HEK293T (cell line): ENCODE measurements at regions not wholly inside any gene's neighbourhood (a gene's known extent, or its start where the extent isn't known, plus 50 kb on each side); places are given as distances from the start of the nearest gene placed in this dataset.

Source experiments
- CTCF ChIA-PET: fragments of 350-600 bp; formaldehyde crosslinking; extraction: SDS; loops from one replicate; lab custom pipeline; 2021; ENCODE audit warnings: antibody characterized with exemption, inconsistent platforms; lab: Yijun Ruan, JAX
- POLR2A ChIA-PET: fragments of 350-600 bp; formaldehyde crosslinking; extraction: SDS; loops from one replicate; lab custom pipeline; 2020; ENCODE audit warnings: antibody characterized with exemption, inconsistent platforms; lab: Yijun Ruan, JAX
- DNase-seq: peaks from one replicate; pipeline ENCODE4 v3.0.0; 2012; ENCODE audit warnings: mixed read lengths; ENCODE audit errors: extremely low spot score
- ARNT ChIP-seq: fragments of 450-650 bp; IDR thresholded peaks from 2 replicates; pipeline ENCODE4 v1.6.1; 2017; ENCODE audit warnings: mild to moderate bottlenecking
- BHLHE40 ChIP-seq: fragments of 450-650 bp; IDR thresholded peaks from 2 replicates; pipeline ENCODE4 v1.6.1; 2016; ENCODE audit warnings: mild to moderate bottlenecking, moderate library complexity, borderline replicate concordance
- CTBP1 ChIP-seq: fragments of 450-650 bp; IDR thresholded peaks from 2 replicates; pipeline ENCODE4 v1.6.1; 2016; ENCODE audit warnings: borderline replicate concordance
- ELF4 ChIP-seq: fragments of 450-650 bp; IDR thresholded peaks from 2 replicates; pipeline ENCODE4 v1.6.1; 2017; ENCODE audit warnings: antibody characterized with exemption
- FOXA1 ChIP-seq: fragments of 450-650 bp; IDR thresholded peaks from 2 replicates; pipeline ENCODE4 v1.6.1; 2016; ENCODE audit warnings: mild to moderate bottlenecking
- FOXK2 ChIP-seq: fragments of 450-650 bp; IDR thresholded peaks from 2 replicates; pipeline ENCODE4 v1.6.1; 2016; ENCODE audit warnings: mild to moderate bottlenecking
- FOXM1 ChIP-seq: fragments of 450-650 bp; IDR thresholded peaks from 2 replicates; pipeline ENCODE4 v1.6.1; 2017; ENCODE audit warnings: mild to moderate bottlenecking, borderline replicate concordance
- HDGF ChIP-seq: fragments of 450-650 bp; IDR thresholded peaks from 2 replicates; pipeline ENCODE4 v1.6.1; 2017; ENCODE audit warnings: antibody characterized with exemption, borderline replicate concordance
- L3MBTL2 ChIP-seq: fragments of 450-650 bp; conservative IDR thresholded peaks from 2 replicates; pipeline ENCODE4 v1.6.1; 2016; ENCODE audit warnings: mild to moderate bottlenecking
- LEF1 ChIP-seq: fragments of 450-650 bp; IDR thresholded peaks from 2 replicates; pipeline ENCODE4 v1.6.1; 2017; ENCODE audit warnings: mild to moderate bottlenecking, borderline replicate concordance
- NFRKB ChIP-seq: fragments of 450-650 bp; IDR thresholded peaks from 2 replicates; pipeline ENCODE4 v1.6.1; 2016; ENCODE audit warnings: mild to moderate bottlenecking, moderate library complexity
- PKNOX1 ChIP-seq: fragments of 450-650 bp; IDR thresholded peaks from 2 replicates; pipeline ENCODE4 v1.6.1; 2016
- SP1 ChIP-seq: fragments of 450-650 bp; IDR thresholded peaks from 2 replicates; pipeline ENCODE4 v1.6.1; 2017
- SUZ12 ChIP-seq: fragments of 450-650 bp; IDR thresholded peaks from 2 replicates; pipeline ENCODE4 v1.6.1; 2016; ENCODE audit warnings: mild to moderate bottlenecking
- TARDBP ChIP-seq: fragments of 450-650 bp; IDR thresholded peaks from 2 replicates; pipeline ENCODE4 v1.6.1; 2016
- ZNF384 ChIP-seq: fragments of 450-650 bp; IDR thresholded peaks from 2 replicates; pipeline ENCODE4 v1.6.1; 2016

DNA sequence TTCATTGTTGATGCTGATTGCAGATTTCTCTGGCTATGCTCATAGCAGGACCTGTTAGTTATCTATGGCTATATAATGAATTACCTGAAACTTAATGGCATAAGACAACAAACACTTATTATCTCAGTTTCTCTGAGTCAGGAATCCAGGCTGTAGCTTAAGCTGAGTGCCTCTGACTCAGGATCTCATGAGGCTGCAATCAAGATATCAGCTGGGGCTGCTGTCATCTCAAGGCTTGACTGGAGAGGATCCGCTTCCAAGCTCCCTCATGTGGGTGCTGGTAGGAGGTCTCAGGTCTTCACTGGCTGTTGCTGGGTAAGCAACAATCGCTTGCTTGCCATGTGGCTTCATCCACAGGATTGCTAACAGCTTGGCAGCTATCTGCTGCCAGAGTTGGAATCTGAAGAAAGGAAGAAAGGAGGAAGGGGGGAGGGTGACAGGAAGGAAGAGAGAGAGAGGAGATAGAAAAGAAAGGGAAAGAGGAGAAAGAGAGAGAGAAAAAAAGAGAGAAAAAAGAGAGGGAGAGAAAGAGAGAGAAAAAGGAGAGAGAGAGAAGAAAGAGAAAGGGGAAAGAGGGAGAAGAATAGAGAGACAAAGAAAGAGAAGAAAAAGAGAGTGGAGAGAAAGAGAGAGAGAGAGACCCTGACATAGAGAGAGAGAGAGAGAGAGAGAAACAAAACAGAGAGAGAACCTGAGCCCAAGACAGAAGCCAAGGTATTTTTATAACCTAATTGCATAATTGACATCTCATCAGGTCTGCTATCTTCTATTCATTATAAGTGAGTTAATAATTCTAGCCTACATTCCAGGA is 579.0 kb upstream of the BTBD3 start:
- CTCF ChIA-PET = no interaction called here
- TF ChIP-seq TARDBP (no peak), SP1 (no peak), NFRKB (no peak), FOXK2 (no peak), SUZ12 (no peak), FOXA1 (no peak), ELF4 (no peak), PKNOX1 (no peak), CTBP1 (no peak), BHLHE40 (no peak), ZNF384 (no peak), HDGF (no peak), L3MBTL2 (no peak), ARNT (no peak), FOXM1 (no peak)
- POLR2A ChIA-PET = no interaction called here
- no peak for DNase-seq

DNA sequence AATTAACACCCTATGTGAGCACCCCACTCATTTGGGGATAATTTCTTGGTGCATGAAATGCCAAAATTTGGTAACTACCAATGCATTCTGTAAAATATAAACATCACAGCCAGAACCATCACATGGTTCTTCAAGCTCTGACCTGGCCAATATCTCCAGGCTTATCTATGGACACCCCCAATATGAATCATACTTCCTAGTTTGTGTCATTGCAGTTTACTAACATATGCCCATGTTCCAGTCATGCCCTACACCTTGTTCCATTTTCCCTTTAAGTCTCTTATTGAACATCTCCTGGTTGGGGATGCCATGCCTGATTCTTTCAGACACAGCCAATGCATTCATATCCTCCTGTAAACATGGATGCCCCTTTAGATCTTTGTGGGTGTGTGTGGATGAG is 572.8 kb upstream of the BTBD3 start:
- no peak for DNase-seq
- no peak for TF ChIP-seq FOXA1
- TF ChIP-seq BHLHE40 = no peak
- no peak for TF ChIP-seq L3MBTL2
- TF ChIP-seq CTBP1 = no peak
- no peak for TF ChIP-seq FOXK2
- no peak for TF ChIP-seq LEF1
- no peak for TF ChIP-seq SUZ12
- no peak for TF ChIP-seq NFRKB
- no peak for TF ChIP-seq FOXM1
- TF ChIP-seq ZNF384 = no peak
- TF ChIP-seq TARDBP = no peak
- no peak for TF ChIP-seq HDGF
- ChIA-PET CTCF (no interaction called here), POLR2A (no interaction called here)

DNA sequence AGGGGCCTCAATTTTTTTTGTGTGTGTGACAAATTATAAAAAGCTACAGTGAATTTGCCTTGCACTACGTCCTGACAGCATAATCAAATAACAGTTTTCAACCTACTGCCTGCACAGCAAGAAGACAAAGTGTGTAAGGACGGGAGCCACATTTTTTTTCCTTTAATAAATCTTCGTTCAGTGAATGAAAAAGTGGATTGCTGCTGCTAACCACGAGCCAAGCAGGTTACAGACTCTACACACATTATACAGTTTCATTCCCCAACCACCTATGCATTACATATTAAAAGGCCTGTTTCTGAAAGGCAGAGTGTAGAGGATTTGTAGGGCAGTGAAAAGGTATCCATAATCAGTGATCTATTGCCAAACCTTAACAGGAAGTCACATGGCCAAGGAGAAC is 570.0 kb upstream of the BTBD3 start:
- DNase-seq = no peak
- no peak for TF ChIP-seq ELF4
- TF ChIP-seq LEF1 = no peak
- no peak for TF ChIP-seq SP1
- TF ChIP-seq BHLHE40 = no peak
- no peak for TF ChIP-seq ARNT
- no peak for TF ChIP-seq CTBP1
- no peak for TF ChIP-seq PKNOX1
- no peak for TF ChIP-seq NFRKB
- no peak for TF ChIP-seq FOXA1
- TF ChIP-seq FOXM1 = no peak
- no peak for TF ChIP-seq SUZ12
- no peak for TF ChIP-seq HDGF
- no peak for TF ChIP-seq ZNF384
- no peak for TF ChIP-seq TARDBP
- no peak for TF ChIP-seq FOXK2
- ChIA-PET CTCF (no interaction called here), POLR2A (no interaction called here)

DNA sequence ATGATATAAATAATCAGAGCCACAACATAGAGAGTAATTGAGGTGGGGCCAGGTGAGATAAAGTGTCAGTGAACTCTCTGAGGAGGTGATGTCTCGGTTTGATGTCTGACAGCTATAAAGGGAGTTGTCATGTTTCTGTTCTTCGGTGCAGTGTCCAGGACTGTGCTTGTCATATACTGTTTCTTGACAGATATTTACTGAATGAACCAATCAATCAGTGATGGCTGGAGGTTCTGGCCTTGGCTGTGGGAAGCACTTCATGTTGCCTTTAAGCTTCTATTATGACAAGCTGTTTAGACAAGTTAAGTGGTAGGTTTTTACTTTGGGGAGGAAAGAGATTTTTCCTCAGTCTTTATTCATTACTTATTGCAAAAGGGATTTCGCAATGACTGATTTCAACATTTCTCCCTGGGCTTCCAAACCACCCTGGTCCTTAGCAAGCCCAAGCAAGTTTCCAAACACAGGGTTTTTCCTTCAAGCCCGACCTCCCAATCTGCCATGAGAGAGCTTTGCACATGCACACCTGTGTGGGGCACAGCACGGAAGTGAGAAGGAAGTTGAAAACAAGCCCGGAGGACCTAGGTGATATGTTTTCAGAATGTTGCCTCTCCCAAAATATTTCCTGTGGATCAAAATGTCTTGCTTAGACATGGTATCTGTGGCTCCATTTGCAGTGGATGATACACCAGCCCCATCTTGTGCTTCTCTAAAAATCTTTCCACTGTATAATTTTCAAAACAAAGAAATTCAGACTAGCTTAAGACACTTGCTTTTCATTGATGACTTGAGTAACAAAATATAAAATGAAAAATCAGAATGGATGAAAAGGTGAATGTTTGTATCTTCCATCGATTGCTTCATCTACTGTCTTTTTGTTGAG is 567.3 kb upstream of the BTBD3 start:
- TF ChIP-seq TARDBP (no peak), NFRKB (no peak), HDGF (no peak), FOXA1 (no peak), ARNT (no peak), CTBP1 (no peak), SP1 (no peak), ZNF384 (no peak), PKNOX1 (no peak), FOXK2 (no peak), SUZ12 (no peak), FOXM1 (no peak)
- CTCF ChIA-PET = no interaction called here
- DNase-seq = no peak
- POLR2A ChIA-PET = no interaction called here

DNA sequence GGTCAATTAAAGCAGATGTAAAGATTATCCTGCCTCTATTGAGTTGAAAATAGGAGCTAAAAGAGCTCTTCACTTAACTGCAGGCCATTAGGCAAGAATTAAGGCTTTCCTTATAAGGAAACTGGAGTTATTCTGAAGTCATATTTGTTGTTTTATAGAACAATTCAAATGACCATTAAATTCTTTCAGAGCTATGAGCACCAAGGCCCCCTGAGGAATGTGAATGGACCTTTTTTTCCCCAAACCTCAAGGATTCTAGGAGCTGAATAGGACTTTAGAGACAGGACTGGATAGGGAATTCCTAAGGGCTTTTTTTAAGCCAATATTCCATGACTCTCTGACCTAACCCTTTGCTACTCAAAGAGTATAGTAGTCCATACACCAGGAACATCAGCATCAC is 565.7 kb upstream of the BTBD3 start:
- TF ChIP-seq FOXK2 (no peak), ZNF384 (no peak), SP1 (no peak), PKNOX1 (no peak), TARDBP (no peak), BHLHE40 (no peak), CTBP1 (no peak), L3MBTL2 (no peak), HDGF (no peak), ARNT (no peak), FOXA1 (no peak), LEF1 (no peak), ELF4 (no peak), NFRKB (no peak), SUZ12 (no peak), FOXM1 (no peak)
- CTCF ChIA-PET = interaction anchor here (0.5 kb wide), 1 partner anchor 16 kb away, joined by 3 read pairs; no protein-coding TSS in a partner anchor
- DNase-seq = no peak
- POLR2A ChIA-PET = no interaction called here
